Nephron progenitor cell (in vitro differentiated cells): ENCODE measurements at regions not wholly inside any gene's neighbourhood (a gene's known extent, or its start where the extent isn't known, plus 50 kb on each side); places are given as distances from the start of the nearest gene placed in this dataset.

Experiments
- DNase-seq: peaks from one replicate; pipeline ENCODE4 v3.0.0; 2021
- H3K27ac Mint-ChIP-seq: 2 replicates; pipeline ENCODE4 v1.8.0; 2021; ENCODE audit warnings: mild to moderate bottlenecking, moderate library complexity, mixed read lengths
- H3K27me3 Mint-ChIP-seq: 2 replicates; pipeline ENCODE4 v1.8.0; 2021; ENCODE audit warnings: mild to moderate bottlenecking, low read depth, mixed read lengths; ENCODE audit not compliant: poor library complexity
- H3K36me3 Mint-ChIP-seq: 2 replicates; pipeline ENCODE4 v1.8.0; 2021; ENCODE audit warnings: low read depth, mixed read lengths
- H3K4me1 Mint-ChIP-seq: 2 replicates; pipeline ENCODE4 v1.8.0; 2021; ENCODE audit warnings: mixed read lengths
- H3K4me3 Mint-ChIP-seq: 2 replicates; pipeline ENCODE4 v1.8.0; 2021; ENCODE audit warnings: mild to moderate bottlenecking, moderate library complexity, mixed read lengths
- H3K9me3 Mint-ChIP-seq: 2 replicates; pipeline ENCODE4 v1.8.0; 2021; ENCODE audit warnings: mild to moderate bottlenecking, moderate library complexity, mixed read lengths
- CTCF ChIP-seq: fragments of 200-600 bp; sonication (generic); IDR thresholded peaks from 2 replicates; pipeline ENCODE4 v1.5.0; 2021; ENCODE audit warnings: antibody characterized with exemption

DNA sequence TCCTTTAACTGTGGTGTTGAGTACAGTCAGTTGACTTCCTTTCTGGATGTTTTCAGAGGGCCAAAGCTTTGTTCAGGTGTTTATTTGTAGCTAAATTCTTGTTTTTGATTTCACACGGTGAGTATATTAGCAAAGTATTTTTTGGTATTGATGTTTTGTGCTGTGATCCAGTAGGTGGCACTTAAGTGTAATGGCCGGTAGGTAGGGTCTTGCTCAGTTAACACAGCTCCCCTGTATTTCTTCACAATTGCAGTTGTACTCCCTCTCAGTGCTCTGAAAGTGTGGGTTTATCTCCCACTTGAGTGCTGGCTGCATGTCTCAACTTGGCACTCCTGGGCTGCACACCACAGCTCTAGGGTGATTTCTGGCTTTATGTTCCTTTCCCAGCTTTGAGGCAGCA is 339.5 kb downstream of the AEBP2 start:
- no peak for DNase-seq
- H3K27ac Mint-ChIP-seq, result no peak overlapping the region
- peaks cover 13% of the 10 kb centered on the region for H3K9me3 Mint-ChIP-seq
- no peaks in the 10 kb centered on the region for H3K27me3 Mint-ChIP-seq
- H3K4me1 Mint-ChIP-seq, result peaks cover 28% of the 10 kb centered on the region
- no peaks in the 10 kb centered on the region for H3K36me3 Mint-ChIP-seq
- no peak for TF ChIP-seq CTCF
- no peak overlapping the region for H3K4me3 Mint-ChIP-seq

- Mint-ChIP-seq H3K27me3 (no peaks in the 10 kb centered on the region), H3K4me3 (peak overlapping the region; percentile 27), H3K36me3 (no peaks in the 10 kb centered on the region), H3K4me1 (peaks cover 34% of the 10 kb centered on the region), H3K9me3 (peaks cover 13% of the 10 kb centered on the region), H3K27ac (no peak overlapping the region)
- DNase-seq, result peak; percentile 55
- no peak for TF ChIP-seq CTCF
These were observed 340.2 kb downstream of the AEBP2 start for GRCh38 chr12:19779395-19780056.

DNA sequence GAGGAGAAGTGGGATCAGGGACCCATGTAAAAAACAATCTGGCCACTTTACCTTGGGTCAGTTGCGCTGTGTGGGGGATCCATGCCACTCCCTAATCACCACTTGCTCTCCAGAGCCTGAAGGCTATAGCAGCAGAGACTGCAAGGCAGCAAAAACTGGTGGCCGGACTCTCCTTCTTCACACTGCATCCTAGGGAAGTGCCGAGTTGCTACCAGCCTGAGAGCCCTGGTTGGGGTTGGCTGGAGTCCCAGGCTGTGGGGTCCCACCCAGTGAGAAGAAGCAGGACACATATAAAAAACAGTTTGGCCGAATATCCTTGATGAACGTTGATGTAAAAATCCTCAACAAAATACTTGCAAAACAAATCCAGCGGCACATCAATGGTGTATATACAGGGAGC is 341.2 kb downstream of the AEBP2 start:
- Mint-ChIP-seq H3K27me3 (no peaks in the 10 kb centered on the region), H3K4me3 (no peak overlapping the region), H3K27ac (no peak overlapping the region), H3K4me1 (peaks cover 34% of the 10 kb centered on the region), H3K9me3 (peaks cover 10% of the 10 kb centered on the region), H3K36me3 (no peaks in the 10 kb centered on the region)
- DNase-seq, result no peak
- TF ChIP-seq CTCF, result no peak

- no peaks in the 10 kb centered on the region for H3K27me3 Mint-ChIP-seq
- TF ChIP-seq CTCF, result no peak
- peaks cover 20% of the 10 kb centered on the region for H3K9me3 Mint-ChIP-seq
- H3K4me3 Mint-ChIP-seq, result peak overlapping the region; percentile 56
- peak; percentile 7 for DNase-seq
- no peaks in the 10 kb centered on the region for H3K36me3 Mint-ChIP-seq
- peaks cover 31% of the 10 kb centered on the region for H3K4me1 Mint-ChIP-seq
- H3K27ac Mint-ChIP-seq, result peak overlapping the region; percentile 71
These were observed 344.5 kb downstream of the AEBP2 start for GRCh38 chr12:19783547-19784444.

- Mint-ChIP-seq H3K4me3 (no peak overlapping the region), H3K9me3 (peaks cover 8% of the 10 kb centered on the region)
These were observed 352.7 kb downstream of the AEBP2 start for GRCh38 chr12:19792028-19792427.

More at GRCh38 chr12:19792028-19792427, 352.7 kb downstream of the AEBP2 start:
- no peak for DNase-seq
- TF ChIP-seq CTCF, result no peak
- Mint-ChIP-seq H3K27ac (no peak overlapping the region), H3K36me3 (no peaks in the 10 kb centered on the region), H3K4me1 (no peaks in the 10 kb centered on the region), H3K27me3 (peaks cover 3% of the 10 kb centered on the region)
